Lung (tissue), 11 donors: ENCODE measurements at regions not wholly inside any gene's neighbourhood (a gene's known extent, or its start where the extent isn't known, plus 50 kb on each side); places are given as distances from the start of the nearest gene placed in this dataset.

ENCODE experiments used
- ATAC-seq: fragments of 200-7000 bp; cut with Tn5 transposase; one replicate; pipeline ENCODE4 v1.9.1; 2020; ENCODE audit warnings: moderate number of reproducible peaks; ENCODE audit not compliant: insufficient read depth, low FRiP score
- DNase-seq, 3 donors: peaks; one replicate each; pipeline ENCODE4 v3.0.0-alpha.2; 2013 to 2017
- H3K27ac ChIP-seq, 2 donors: one replicate each; pipeline ENCODE4 v1.5.1; 2013; ENCODE audit warnings: mild to moderate bottlenecking in 2 of 2, moderate library complexity in 2 of 2, control low read depth in 1 of 2, inconsistent platforms in 1 of 2, low read depth in 1 of 2, low read length in 1 of 2
- H3K27me3 ChIP-seq, 3 donors: one replicate each; pipeline ENCODE4 v1.5.1; 2013; ENCODE audit warnings: low read length in 2 of 3; ENCODE audit not compliant: control insufficient read depth in 3 of 3, insufficient read depth in 3 of 3
- H3K36me3 ChIP-seq, 4 donors: one replicate each; pipeline ENCODE4 v1.5.1; 2013; ENCODE audit warnings: low read length in 4 of 4, mild to moderate bottlenecking in 1 of 4, moderate library complexity in 1 of 4; ENCODE audit not compliant: control insufficient read depth in 4 of 4, insufficient read depth in 4 of 4
- H3K4me1 ChIP-seq, 5 donors: one replicate each; pipeline ENCODE4 v1.5.1; 2013; ENCODE audit warnings: low read length in 5 of 5, mild to moderate bottlenecking in 2 of 5, moderate library complexity in 1 of 5; ENCODE audit not compliant: control insufficient read depth in 5 of 5, insufficient read depth in 5 of 5
- H3K4me3 ChIP-seq: one replicate; pipeline ENCODE4 v1.5.1; 2013; ENCODE audit warnings: mild to moderate bottlenecking, control low read depth, moderate library complexity
- H3K9ac ChIP-seq, 2 donors: one replicate each; pipeline ENCODE4 v1.5.1; 2013; ENCODE audit warnings: low read length in 2 of 2, control low read depth in 1 of 2; ENCODE audit not compliant: insufficient read depth in 1 of 2
- H3K9me3 ChIP-seq, 4 donors: one replicate each; pipeline ENCODE4 v1.5.1; 2013; ENCODE audit warnings: low read length in 3 of 4, mild to moderate bottlenecking in 1 of 4, moderate library complexity in 1 of 4; ENCODE audit not compliant: control insufficient read depth in 4 of 4, insufficient read depth in 3 of 4
- whole genome bisulfite sequencing, 2 donors: extraction: QIAGEN DNeasy Blood & Tissue Kit; methylation state at CpG; one replicate each; pipeline ENCODE4 v1.1.7; 2013; 5-methylcytosine and 5-hydroxymethylcytosine counted together
- TF ChIP-seq, protein P1 (sequence below): IDR thresholded peaks from 2 replicates; pipeline ENCODE4 v1.5.1; 2012; ENCODE audit warnings: mild to moderate bottlenecking; ENCODE audit errors: control extremely low read depth, extremely low read depth
- donor health status: control.
- donor health status: control.
- donor health status: Bipolar disorder and iron deficiency.
- donor health status: healthy.
- donor health status: DM: yes; HTN: yes; CAD: no.

DNA sequence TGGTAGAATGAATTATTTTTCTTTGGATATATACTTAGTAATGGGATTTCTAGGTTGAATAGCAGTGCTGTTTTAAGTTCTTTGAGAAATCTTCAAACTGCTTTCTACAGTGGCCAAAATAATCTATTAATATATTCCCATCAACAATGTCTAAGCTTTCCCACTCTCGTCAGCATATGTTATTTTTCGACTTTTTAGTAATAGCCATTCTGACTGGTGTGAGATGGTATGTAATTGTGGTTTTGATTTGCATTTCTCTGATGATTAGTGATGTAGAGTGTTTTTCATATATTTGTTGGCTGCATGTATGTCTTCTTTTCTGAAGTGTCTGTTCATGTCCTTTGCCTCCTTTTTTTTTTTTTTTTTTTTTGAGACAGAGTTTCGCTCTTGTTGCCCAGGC lies 90.2 kb upstream of the CSNK1A1L start:
- TF ChIP-seq, protein P1, sequence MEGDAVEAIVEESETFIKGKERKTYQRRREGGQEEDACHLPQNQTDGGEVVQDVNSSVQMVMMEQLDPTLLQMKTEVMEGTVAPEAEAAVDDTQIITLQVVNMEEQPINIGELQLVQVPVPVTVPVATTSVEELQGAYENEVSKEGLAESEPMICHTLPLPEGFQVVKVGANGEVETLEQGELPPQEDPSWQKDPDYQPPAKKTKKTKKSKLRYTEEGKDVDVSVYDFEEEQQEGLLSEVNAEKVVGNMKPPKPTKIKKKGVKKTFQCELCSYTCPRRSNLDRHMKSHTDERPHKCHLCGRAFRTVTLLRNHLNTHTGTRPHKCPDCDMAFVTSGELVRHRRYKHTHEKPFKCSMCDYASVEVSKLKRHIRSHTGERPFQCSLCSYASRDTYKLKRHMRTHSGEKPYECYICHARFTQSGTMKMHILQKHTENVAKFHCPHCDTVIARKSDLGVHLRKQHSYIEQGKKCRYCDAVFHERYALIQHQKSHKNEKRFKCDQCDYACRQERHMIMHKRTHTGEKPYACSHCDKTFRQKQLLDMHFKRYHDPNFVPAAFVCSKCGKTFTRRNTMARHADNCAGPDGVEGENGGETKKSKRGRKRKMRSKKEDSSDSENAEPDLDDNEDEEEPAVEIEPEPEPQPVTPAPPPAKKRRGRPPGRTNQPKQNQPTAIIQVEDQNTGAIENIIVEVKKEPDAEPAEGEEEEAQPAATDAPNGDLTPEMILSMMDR = no peak

GRCh38 chr13:37194428-37194861 lies 89.0 kb upstream of the CSNK1A1L start:
- 65 to 76% methylated on average over 1 of the region's 1 CpG for WGBS, 2 donors
- Histone ChIP-seq H3K9ac (no peak overlapping the region), H3K36me3 (no peaks in the 10 kb centered on the region), H3K4me1 (peaks cover 0 to 26% (median 0%) of the 10 kb centered on the region in 5 donors), H3K9me3 (no peaks in the 10 kb centered on the region), H3K27ac (no peak overlapping the region), H3K4me3 (no peak overlapping the region), H3K27me3 (no peaks in the 10 kb centered on the region)
- no peak for ATAC-seq
- DNase-seq = peak in 1 of 3 donors; percentile 15
- TF ChIP-seq, protein P1 = no peak

More for the DNA sequence above, 90.2 kb upstream of the CSNK1A1L start:
- Histone ChIP-seq H3K4me3 (no peak overlapping the region), H3K4me1 (peaks cover 0 to 26% (median 0%) of the 10 kb centered on the region in 5 donors), H3K27me3 (no peaks in the 10 kb centered on the region), H3K9me3 (no peaks in the 10 kb centered on the region), H3K9ac (no peak overlapping the region), H3K36me3 (no peaks in the 10 kb centered on the region), H3K27ac (no peak overlapping the region)
- DNase-seq (no peak), ATAC-seq (no peak)
- WGBS, 2 donors = 94 to 98% methylated on average over 3 of the region's 3 CpGs

- no peak overlapping the region for H3K4me3 ChIP-seq
- peaks cover 0 to 26% (median 0%) of the 10 kb centered on the region in 5 donors for H3K4me1 ChIP-seq
- no peak overlapping the region for H3K27ac ChIP-seq
- TF ChIP-seq, protein P1 = no peak
- ATAC-seq (no peak), DNase-seq (peak; percentile 71 to 94 (median 91))
- WGBS, 2 donors = 46 to 61% methylated on average over 2 of the region's 2 CpGs
- no peaks in the 10 kb centered on the region for H3K36me3 ChIP-seq
- no peaks in the 10 kb centered on the region for H3K9me3 ChIP-seq
- no peak overlapping the region for H3K9ac ChIP-seq
- H3K27me3 ChIP-seq = no peaks in the 10 kb centered on the region
These were observed 87.5 kb upstream of the CSNK1A1L start for GRCh38 chr13:37192956-37193355.

- H3K27me3 ChIP-seq = no peaks in the 10 kb centered on the region
- no peak for DNase-seq
- H3K9me3 ChIP-seq = no peaks in the 10 kb centered on the region
- H3K27ac ChIP-seq = no peak overlapping the region
- peaks cover 0 to 9% (median 0%) of the 10 kb centered on the region in 5 donors for H3K4me1 ChIP-seq
- no peak overlapping the region for H3K4me3 ChIP-seq
- no peak overlapping the region for H3K9ac ChIP-seq
- H3K36me3 ChIP-seq = no peaks in the 10 kb centered on the region
- TF ChIP-seq, protein P1 = no peak
- ATAC-seq = no peak
These were observed 82.2 kb upstream of the CSNK1A1L start for GRCh38 chr13:37187621-37188020.
